ENCODE measurements at regions not wholly inside any gene's neighbourhood (a gene's known extent, or its start where the extent isn't known, plus 50 kb on each side); places are given as distances from the start of the nearest gene placed in this dataset.

GRCh38 chr2:156691014-156691413, 254.8 kb downstream of the GPD2 start (continued):
- TF ChIP-seq ESRRA (IDR thresholded peaks at IDR 0.05; ENCODE audit: borderline replicate concordance, low read length), result no peak
- TF ChIP-seq CTCF (IDR thresholded peaks at IDR 0.05), result no peak

DNA sequence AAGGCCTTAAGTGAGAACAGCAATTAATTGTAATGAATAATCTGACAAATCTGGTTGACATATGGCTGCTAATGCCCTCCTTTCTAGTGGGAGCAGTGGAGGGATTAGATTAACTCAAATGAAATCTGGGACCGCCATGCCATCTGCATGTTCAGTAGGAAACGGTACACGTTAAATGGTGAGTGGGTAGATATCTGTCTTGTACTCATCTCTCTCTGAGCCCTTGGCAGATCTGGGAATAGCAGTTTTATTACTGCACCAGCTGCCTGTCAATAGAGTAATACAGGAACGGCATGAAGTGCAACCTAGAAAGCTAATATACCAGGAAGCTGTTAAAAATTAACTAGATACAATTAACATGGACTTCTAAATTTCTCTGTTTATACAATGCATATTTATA, 258.8 kb downstream of the GPD2 start:
- no peak overlapping the region for H3K4me3 ChIP-seq
- FAIRE-seq (no peak), ATAC-seq (no peak), DNase-seq (ENCODE audit: low read depth in 1 of 2, low spot score in 1 of 2) (no peak)
- 82% methylated on average over 4 of the region's 4 CpGs for WGBS (ENCODE audit: missing lambda C conversion rate)
- ChIA-PET CTCF (no interaction called here), POLR2A (no interaction called here)
- no peak for TF ChIP-seq CHD4 (IDR thresholded peaks at IDR 0.05; ENCODE audit: borderline replicate concordance)
- no peak for TF ChIP-seq FOSB (CRISPR knock-in tag; IDR thresholded peaks at IDR 0.05)
- TF ChIP-seq HEYL (CRISPR knock-in tag; IDR thresholded peaks at IDR 0.05), result no peak
- no peak for TF ChIP-seq RAD21 (conservative IDR thresholded peaks at IDR 0.05 in 1 of 2, IDR thresholded peaks at IDR 0.05 in 1 of 2)
- TF ChIP-seq BHLHE40 (IDR thresholded peaks at IDR 0.05; ENCODE audit: low read depth, low read length), result no peak
- TF ChIP-seq FOXS1 (CRISPR knock-in tag; IDR thresholded peaks at IDR 0.05), result no peak
- no peak for TF ChIP-seq RARB (CRISPR knock-in tag; IDR thresholded peaks at IDR 0.05)
- no peak for TF ChIP-seq ZSCAN20 (CRISPR knock-in tag; IDR thresholded peaks at IDR 0.05)
- no peak for TF ChIP-seq GATA3 (IDR thresholded peaks at IDR 0.05; ENCODE audit: borderline replicate concordance)
- no peak for TF ChIP-seq CHD2 (IDR thresholded peaks at IDR 0.05; ENCODE audit: low read length, partially characterized antibody)
- no peak for TF ChIP-seq HDAC2 (IDR thresholded peaks at IDR 0.05)
- no peak for TF ChIP-seq POLR2A (IDR thresholded peaks at IDR 0.05; ENCODE audit: low read length)
- H3K4me2 ChIP-seq, result no peak overlapping the region
- no peak overlapping the region for H3K27ac ChIP-seq
- no peaks in the 10 kb centered on the region for H3K4me1 ChIP-seq
- H3K9me3 ChIP-seq, result no peaks in the 10 kb centered on the region

- POLR2A ChIA-PET, result no interaction called here
- ATAC-seq (no peak), DNase-seq (ENCODE audit: low read depth in 1 of 2, low spot score in 1 of 2) (no peak), FAIRE-seq (no peak)
- Histone ChIP-seq H3K4me2 (no peak overlapping the region), H3K27ac (no peak overlapping the region), H3K4me1 (no peaks in the 10 kb centered on the region), H3K9me3 (no peaks in the 10 kb centered on the region), H3K4me3 (no peak overlapping the region)
- TF ChIP-seq JUNB (IDR thresholded peaks at IDR 0.05), result no peak
- TF ChIP-seq CBX2 (IDR thresholded peaks at IDR 0.05; ENCODE audit: borderline replicate concordance, low read depth), result no peak
- TF ChIP-seq MYC (IDR thresholded peaks at IDR 0.05; ENCODE audit: borderline replicate concordance, low read length), result no peak
- no peak for TF ChIP-seq TFCP2L1 (CRISPR knock-in tag; IDR thresholded peaks at IDR 0.05)
- TF ChIP-seq CHD2 (IDR thresholded peaks at IDR 0.05; ENCODE audit: low read length, partially characterized antibody), result no peak
- no peak for TF ChIP-seq KDM1A (IDR thresholded peaks at IDR 0.05; ENCODE audit: low read depth)
- no peak for TF ChIP-seq POLR2A (IDR thresholded peaks at IDR 0.05; ENCODE audit: low read length)
- TF ChIP-seq FOSL2 (IDR thresholded peaks at IDR 0.05), result no peak
- TF ChIP-seq FOSL2 (CRISPR knock-in tag; IDR thresholded peaks at IDR 0.05), result no peak
- TF ChIP-seq RFX5 (IDR thresholded peaks at IDR 0.05), result no peak
- no peak for TF ChIP-seq CHD4 (IDR thresholded peaks at IDR 0.05; ENCODE audit: borderline replicate concordance)
- TF ChIP-seq HDAC2 (IDR thresholded peaks at IDR 0.05), result no peak
- CTCF ChIA-PET, result no interaction called here
- 66% methylated on average over 2 of the region's 2 CpGs for WGBS (ENCODE audit: missing lambda C conversion rate)
Observed at GRCh38 chr2:156695595-156695994, 259.4 kb downstream of the GPD2 start.

GRCh38 chr2:156697906-156698305, 261.7 kb downstream of the GPD2 start:
- no peak for FAIRE-seq
- 85% methylated on average over 4 of the region's 4 CpGs for WGBS (ENCODE audit: missing lambda C conversion rate)
- Histone ChIP-seq H3K4me2 (no peak overlapping the region), H3K27ac (no peak overlapping the region), H3K4me1 (no peaks in the 10 kb centered on the region), H3K9me3 (no peaks in the 10 kb centered on the region), H3K4me3 (no peak overlapping the region)
- TF ChIP-seq NPAS2 (CRISPR knock-in tag; IDR thresholded peaks at IDR 0.05; ENCODE audit: borderline replicate concordance), result no peak
- TF ChIP-seq USF2 (IDR thresholded peaks at IDR 0.05), result no peak
- no peak for TF ChIP-seq MAFK (IDR thresholded peaks at IDR 0.05; ENCODE audit: partially characterized antibody)
- TF ChIP-seq JUNB (IDR thresholded peaks at IDR 0.05), result no peak
- ChIA-PET POLR2A (no interaction called here), CTCF (no interaction called here)
- no peak for DNase-seq (ENCODE audit: low read depth in 1 of 2, low spot score in 1 of 2)
- no peak for ATAC-seq

All from A549 (cell line).